ENCODE measurements at regions not wholly inside any gene's neighbourhood (a gene's known extent, or its start where the extent isn't known, plus 50 kb on each side); places are given as distances from the start of the nearest gene placed in this dataset.

DNA sequence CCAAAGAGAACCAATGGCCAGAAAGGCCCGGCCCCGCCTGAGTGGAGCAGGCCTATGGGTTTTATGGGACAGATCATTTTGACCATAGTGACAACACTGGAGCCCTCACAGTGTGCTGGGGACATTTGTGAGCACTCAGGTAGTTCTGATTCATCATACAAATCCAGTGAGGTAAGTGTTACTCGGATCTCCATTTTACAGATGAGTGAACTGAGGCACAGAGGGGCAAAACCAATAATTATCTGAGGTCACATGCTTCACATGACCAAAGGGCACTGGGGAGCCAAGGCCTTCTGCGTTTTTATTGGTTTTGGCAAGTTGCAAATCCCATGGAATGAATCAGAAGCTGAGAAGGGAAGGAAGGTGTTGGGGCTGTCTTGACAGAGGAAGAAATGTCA is 111.5 kb upstream of the MGAT5 start:
- peaks cover 26% of the 10 kb centered on the region; the same call in 1 of the 2 replicates for H3K79me2 ChIP-seq (ENCODE audit: insufficient read depth)
- H3K27ac ChIP-seq (ENCODE audit: low read depth in 2 of 2, low read length in 1 of 2): no peak overlapping the region
- no peak overlapping the region for H3K9ac ChIP-seq
- H3K9me2 ChIP-seq: no peaks in the 10 kb centered on the region
- WGBS (ENCODE audit: low lambda C conversion rate): 96% methylated on average over 4 of the region's 4 CpGs
- peaks cover 8% of the 10 kb centered on the region for H3F3A ChIP-seq (replicated peaks; ENCODE audit: insufficient read depth)
- H3K4me2 ChIP-seq: no peak overlapping the region
- CTCF ChIA-PET: no interaction called here
- no peak for TF ChIP-seq YY1 (IDR thresholded peaks at IDR 0.05; ENCODE audit: low read depth)
- TF ChIP-seq RXRA (IDR thresholded peaks at IDR 0.05; ENCODE audit: borderline replicate concordance, low read depth): no peak
- TF ChIP-seq, protein P1, sequence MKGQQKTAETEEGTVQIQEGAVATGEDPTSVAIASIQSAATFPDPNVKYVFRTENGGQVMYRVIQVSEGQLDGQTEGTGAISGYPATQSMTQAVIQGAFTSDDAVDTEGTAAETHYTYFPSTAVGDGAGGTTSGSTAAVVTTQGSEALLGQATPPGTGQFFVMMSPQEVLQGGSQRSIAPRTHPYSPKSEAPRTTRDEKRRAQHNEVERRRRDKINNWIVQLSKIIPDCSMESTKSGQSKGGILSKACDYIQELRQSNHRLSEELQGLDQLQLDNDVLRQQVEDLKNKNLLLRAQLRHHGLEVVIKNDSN (IDR thresholded peaks at IDR 0.05; ENCODE audit: borderline replicate concordance, low read depth): no peak
- no peak for TF ChIP-seq FOXJ3 (CRISPR knock-in tag; IDR thresholded peaks at IDR 0.05)
- no peak for TF ChIP-seq FOSL2 (IDR thresholded peaks at IDR 0.05; ENCODE audit: borderline replicate concordance, low read depth)
- no peak for TF ChIP-seq EZH2phosphoT487 (IDR thresholded peaks at IDR 0.05; ENCODE audit: borderline replicate concordance, low read depth)
- no peak for TF ChIP-seq RFX5 (IDR thresholded peaks at IDR 0.05; ENCODE audit: low read length)
- no peak for TF ChIP-seq TAF1 (IDR thresholded peaks at IDR 0.05; ENCODE audit: borderline replicate concordance, low read depth, low read length)
- TF ChIP-seq NFIC (IDR thresholded peaks at IDR 0.05; ENCODE audit: borderline replicate concordance): no peak
- no peak for TF ChIP-seq MEF2A (IDR thresholded peaks at IDR 0.05; ENCODE audit: borderline replicate concordance, low read depth)
- TF ChIP-seq, protein P2, sequence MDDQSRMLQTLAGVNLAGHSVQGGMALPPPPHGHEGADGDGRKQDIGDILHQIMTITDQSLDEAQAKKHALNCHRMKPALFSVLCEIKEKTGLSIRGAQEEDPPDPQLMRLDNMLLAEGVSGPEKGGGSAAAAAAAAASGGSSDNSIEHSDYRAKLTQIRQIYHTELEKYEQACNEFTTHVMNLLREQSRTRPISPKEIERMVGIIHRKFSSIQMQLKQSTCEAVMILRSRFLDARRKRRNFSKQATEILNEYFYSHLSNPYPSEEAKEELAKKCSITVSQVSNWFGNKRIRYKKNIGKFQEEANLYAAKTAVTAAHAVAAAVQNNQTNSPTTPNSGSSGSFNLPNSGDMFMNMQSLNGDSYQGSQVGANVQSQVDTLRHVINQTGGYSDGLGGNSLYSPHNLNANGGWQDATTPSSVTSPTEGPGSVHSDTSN (IDR thresholded peaks at IDR 0.05): no peak
- TF ChIP-seq ELF1 (IDR thresholded peaks at IDR 0.05): no peak
- TF ChIP-seq TCF12 (IDR thresholded peaks at IDR 0.05): no peak
- TF ChIP-seq, protein P3, sequence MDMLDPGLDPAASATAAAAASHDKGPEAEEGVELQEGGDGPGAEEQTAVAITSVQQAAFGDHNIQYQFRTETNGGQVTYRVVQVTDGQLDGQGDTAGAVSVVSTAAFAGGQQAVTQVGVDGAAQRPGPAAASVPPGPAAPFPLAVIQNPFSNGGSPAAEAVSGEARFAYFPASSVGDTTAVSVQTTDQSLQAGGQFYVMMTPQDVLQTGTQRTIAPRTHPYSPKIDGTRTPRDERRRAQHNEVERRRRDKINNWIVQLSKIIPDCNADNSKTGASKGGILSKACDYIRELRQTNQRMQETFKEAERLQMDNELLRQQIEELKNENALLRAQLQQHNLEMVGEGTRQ (IDR thresholded peaks at IDR 0.05; ENCODE audit: borderline replicate concordance, low read depth, low read length): no peak
- TF ChIP-seq EP300 (IDR thresholded peaks at IDR 0.05; ENCODE audit: borderline replicate concordance in 1 of 2, low read depth in 1 of 2, low read length in 1 of 2): no peak
- TF ChIP-seq TEAD4 (IDR thresholded peaks at IDR 0.05; ENCODE audit: borderline replicate concordance, insufficient read depth): no peak
- no peak for TF ChIP-seq RAD21 (IDR thresholded peaks at IDR 0.05; ENCODE audit: low read length)
- no peak for TF ChIP-seq SIN3A (IDR thresholded peaks at IDR 0.05; ENCODE audit: borderline replicate concordance, low read depth, low read length)
- H3K4me3 ChIP-seq (ENCODE audit: low read depth in 2 of 2, low read length in 1 of 2): no peak overlapping the region
- no peaks in the 10 kb centered on the region for H3K27me3 ChIP-seq (ENCODE audit: insufficient read depth)
- H3K9me3 ChIP-seq: no peaks in the 10 kb centered on the region
- no peaks in the 10 kb centered on the region for H4K20me1 ChIP-seq (ENCODE audit: insufficient read depth)
- H3K36me3 ChIP-seq (replicated peaks in 1 of 2; ENCODE audit: control insufficient read depth in 1 of 2, insufficient read depth in 2 of 2, low read length in 1 of 2): no peaks in the 10 kb centered on the region
- H2AFZ ChIP-seq (ENCODE audit: low read depth): no peak overlapping the region
- POLR2A ChIA-PET: interaction anchor here (0.6 kb wide), 1 partner anchor 390 kb away, joined by 4 read pairs; no protein-coding TSS in a partner anchor
- DNase-seq: no peak
- H3K4me1 ChIP-seq (ENCODE audit: control insufficient read depth in 1 of 2, insufficient read depth in 2 of 2, low read depth in 1 of 2, low read length in 1 of 2): peaks cover 20 to 25% of the 10 kb centered on the region in 2 experiments; a peak in 3 of 4 replicates
